Spleen (tissue), 11 donors: ENCODE measurements at regions not wholly inside any gene's neighbourhood (a gene's known extent, or its start where the extent isn't known, plus 50 kb on each side); places are given as distances from the start of the nearest gene placed in this dataset.

ENCODE experiments used
- DNase-seq: peaks from one replicate; pipeline ENCODE4 v3.0.0-alpha.2; 2020
- H3K27ac ChIP-seq, 8 donors: fragments of 200-600 bp; sonication (generic) in 7 of 8; 1 replicate in 4 of 8; 2 replicates in 4 of 8; pipeline versions ENCODE4 v1.5.0 to v1.8.0; 2016 to 2021; ENCODE audit warnings: inconsistent platforms in 4 of 8, mild to moderate bottlenecking in 4 of 8, moderate library complexity in 1 of 8
- H3K27me3 ChIP-seq, 7 donors: fragments of 200-600 bp; sonication (generic) in 6 of 7; replicated peaks in 1 of 7; 1 replicate in 4 of 7; 2 replicates in 3 of 7; pipeline versions ENCODE4 v1.5.0 to v1.8.0; 2016 to 2021; ENCODE audit warnings: inconsistent platforms in 3 of 7, mild to moderate bottlenecking in 1 of 7
- H3K36me3 ChIP-seq, 6 donors: fragments of 200-600 bp; sonication (generic) in 5 of 6; 1 replicate in 4 of 6; 2 replicates in 2 of 6; pipeline versions ENCODE4 v1.5.0 to v1.8.0; 2016 to 2021; ENCODE audit warnings: inconsistent platforms in 2 of 6
- H3K4me1 ChIP-seq, 6 donors: fragments of 200-600 bp; sonication (generic) in 5 of 6; 1 replicate in 3 of 6; 2 replicates in 3 of 6; pipeline versions ENCODE4 v1.5.0 to v1.8.0; 2016 to 2021; ENCODE audit warnings: inconsistent platforms in 3 of 6
- H3K4me3 ChIP-seq, 8 donors: fragments of 200-600 bp; sonication (generic) in 7 of 8; 1 replicate in 4 of 8; 2 replicates in 4 of 8; pipeline versions ENCODE4 v1.5.0 to v1.8.0; 2016 to 2021; ENCODE audit warnings: inconsistent platforms in 4 of 8, mild to moderate bottlenecking in 4 of 8, moderate library complexity in 2 of 8
- H3K9me3 ChIP-seq, 8 donors: fragments of 200-600 bp; sonication (generic) in 7 of 8; 1 replicate in 4 of 8; 2 replicates in 4 of 8; pipeline versions ENCODE4 v1.5.0 to v1.8.0; 2016 to 2021; ENCODE audit warnings: inconsistent platforms in 4 of 8
- CTCF ChIP-seq, 11 experiments: fragments of 200-600 bp in 7 of 11; fragments of 450-650 bp in 4 of 11; sonication (generic) in 4 of 11; IDR thresholded peaks in 8 of 11; conservative IDR thresholded peaks in 3 of 11; 1 replicate in 7 of 11; 2 replicates in 4 of 11; pipeline versions ENCODE4 v1.4.0 to v1.8.0; 2016 to 2021; ENCODE audit warnings: antibody characterized with exemption in 11 of 11, inconsistent platforms in 4 of 11, mild to moderate bottlenecking in 1 of 11
- POLR2A ChIP-seq, 3 donors: fragments of 450-650 bp; IDR thresholded peaks; one replicate each; pipeline ENCODE4 v1.5.1; 2017; ENCODE audit warnings: antibody characterized with exemption in 3 of 3, mild to moderate bottlenecking in 1 of 3
- POLR2AphosphoS5 ChIP-seq, 3 donors: sonication (generic); formaldehyde crosslinking; IDR thresholded peaks; one replicate each; pipeline ENCODE4 v1.5.1; 2017; ENCODE audit warnings: antibody characterized with exemption in 3 of 3
- WGBS, 5 donors: extraction: QIAGEN DNeasy Blood & Tissue Kit in 3 of 5; methylation state at CpG; one replicate each; pipeline versions ENCODE4 v1.1.5 to v1.1.7; 2013 to 2018; 5-methylcytosine and 5-hydroxymethylcytosine counted together
- intact Hi-C: fragments of 100-400 bp; cut with DNase I; formaldehyde crosslinking; loops from one replicate; pipeline ENCODE4 v1.15.0; 2023; ENCODE audit warnings: low total_unique reads
- donor health status: healthy with polysubstance abuse.
- donor health status: DM: no; HTN: no; CAD: no; lungs with moderate emphysema.
- donor health status: DM: no; HTN: no; CAD: no.
- donor health status: Bipolar disorder and iron deficiency.
- donor health status: healthy.
- donor health status: DM: no; HTN: no; CAD: no.
- donor health status: DM: yes; HTN: yes; CAD: no.

GRCh38 chr2:38499548-38500282 is 103.0 kb downstream of the HNRNPLL start:
- no peaks in the 10 kb centered on the region for H3K36me3 ChIP-seq
- H3K4me3 ChIP-seq: no peak overlapping the region
- H3K9me3 ChIP-seq: peaks cover 0 to 15% (median 9%) of the 10 kb centered on the region in 8 donors
- 81 to 88% (median 86%) methylated on average over 9 of the region's 9 CpGs for WGBS, 5 donors
- no peaks in the 10 kb centered on the region for H3K27me3 ChIP-seq
- no peak overlapping the region for H3K27ac ChIP-seq
- no peak for TF ChIP-seq CTCF (IDR thresholded peaks at IDR 0.05 in 8 of 11, conservative IDR thresholded peaks at IDR 0.05 in 3 of 11)
- no peak for TF ChIP-seq POLR2A (IDR thresholded peaks at IDR 0.05)
- TF ChIP-seq POLR2AphosphoS5 (IDR thresholded peaks at IDR 0.05): no peak
- intact Hi-C loops: loop anchor here (10.0 kb wide), 1 partner anchor 185 kb away; no protein-coding TSS in a partner anchor
- DNase-seq: no peak
- peaks cover 0 to 30% (median 14%) of the 10 kb centered on the region in 6 donors for H3K4me1 ChIP-seq

DNA sequence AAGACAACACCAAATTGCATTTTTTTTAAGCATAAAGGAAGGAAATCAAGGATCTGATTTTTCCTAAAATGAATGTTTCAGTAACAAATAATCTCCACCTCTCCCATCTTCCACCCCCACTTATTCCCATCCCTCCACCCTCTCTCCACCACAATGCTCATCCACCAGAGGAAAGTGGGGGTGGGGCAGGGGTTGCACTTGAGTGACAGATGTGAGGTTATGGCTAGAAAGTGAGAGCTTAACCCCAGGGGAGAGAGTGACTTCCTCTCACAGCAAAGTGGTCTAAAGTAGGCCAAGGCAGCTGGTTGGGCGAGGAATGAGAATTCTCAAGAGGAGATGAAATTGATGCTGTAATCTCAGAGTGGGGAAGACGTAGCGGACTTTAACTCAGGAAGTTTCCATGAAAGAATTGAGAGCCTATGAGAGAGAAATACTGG is 104.7 kb downstream of the HNRNPLL start:
- intact Hi-C loops: no loop called here
- Histone ChIP-seq H3K27me3 (no peaks in the 10 kb centered on the region), H3K36me3 (no peaks in the 10 kb centered on the region), H3K4me1 (peaks cover 0 to 30% (median 14%) of the 10 kb centered on the region in 6 donors), H3K4me3 (no peak overlapping the region), H3K9me3 (peaks cover 0 to 15% (median 9%) of the 10 kb centered on the region in 8 donors), H3K27ac (peak overlapping the region in 6 of 8 donors; percentile 3 to 39 (median 28))
- TF ChIP-seq POLR2AphosphoS5 (IDR thresholded peaks at IDR 0.05) (no peak), CTCF (IDR thresholded peaks at IDR 0.05 in 8 of 11, conservative IDR thresholded peaks at IDR 0.05 in 3 of 11) (no peak), POLR2A (IDR thresholded peaks at IDR 0.05) (no peak)
- no peak for DNase-seq
- 37 to 50% (median 44%) methylated on average over 3 of the region's 3 CpGs for WGBS, 5 donors

DNA sequence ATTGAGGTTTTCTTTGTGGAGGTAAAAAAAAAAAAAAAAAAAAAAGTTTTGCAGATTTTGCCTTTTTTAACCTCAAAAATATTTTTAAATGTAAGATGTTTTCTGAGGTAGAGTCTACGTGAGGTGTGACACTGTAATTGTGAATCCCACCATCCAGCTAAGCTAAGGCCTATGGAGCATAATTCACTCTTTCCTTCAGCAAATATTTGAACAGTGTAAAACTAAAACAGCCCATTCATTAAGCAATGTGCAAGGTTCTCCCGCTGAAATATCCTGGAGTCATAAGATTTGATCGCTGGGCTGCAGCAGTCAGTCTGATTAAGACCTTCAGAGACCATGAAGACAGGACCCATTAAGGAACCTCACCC is 105.1 kb downstream of the HNRNPLL start:
- WGBS, 5 donors: 80 to 85% (median 83%) methylated on average over 3 of the region's 3 CpGs
- TF ChIP-seq POLR2AphosphoS5 (IDR thresholded peaks at IDR 0.05): no peak
- TF ChIP-seq POLR2A (IDR thresholded peaks at IDR 0.05): no peak
- TF ChIP-seq CTCF (IDR thresholded peaks at IDR 0.05 in 8 of 11, conservative IDR thresholded peaks at IDR 0.05 in 3 of 11): no peak
- intact Hi-C loops: no loop called here

GRCh38 chr2:38496927-38497669 is 105.6 kb downstream of the HNRNPLL start:
- 68 to 85% (median 78%) methylated on average over 6 to 8 of the region's 8 CpGs for WGBS, 5 donors
- H3K36me3 ChIP-seq: no peaks in the 10 kb centered on the region
- no peak overlapping the region for H3K27ac ChIP-seq
- no peak overlapping the region for H3K4me3 ChIP-seq
- peaks cover 0 to 30% (median 14%) of the 10 kb centered on the region in 6 donors for H3K4me1 ChIP-seq
- no peaks in the 10 kb centered on the region for H3K27me3 ChIP-seq
- TF ChIP-seq POLR2AphosphoS5 (IDR thresholded peaks at IDR 0.05) (no peak), POLR2A (IDR thresholded peaks at IDR 0.05) (no peak)
- no peak for DNase-seq
- peaks cover 0 to 7% (median 3%) of the 10 kb centered on the region in 8 donors for H3K9me3 ChIP-seq
- intact Hi-C loops: no loop called here

More for the DNA sequence above, 105.1 kb downstream of the HNRNPLL start:
- H3K36me3 ChIP-seq: no peaks in the 10 kb centered on the region
- no peaks in the 10 kb centered on the region for H3K27me3 ChIP-seq
- DNase-seq: no peak
- H3K4me3 ChIP-seq: no peak overlapping the region
- H3K9me3 ChIP-seq: peaks cover 0 to 12% (median 8%) of the 10 kb centered on the region in 8 donors
- peaks cover 0 to 30% (median 14%) of the 10 kb centered on the region in 6 donors for H3K4me1 ChIP-seq
- H3K27ac ChIP-seq: peak overlapping the region in 2 of 8 donors; percentile 30 to 31
